ENCODE measurements at regions not wholly inside any gene's neighbourhood (a gene's known extent, or its start where the extent isn't known, plus 50 kb on each side); places are given as distances from the start of the nearest gene placed in this dataset.

DNA sequence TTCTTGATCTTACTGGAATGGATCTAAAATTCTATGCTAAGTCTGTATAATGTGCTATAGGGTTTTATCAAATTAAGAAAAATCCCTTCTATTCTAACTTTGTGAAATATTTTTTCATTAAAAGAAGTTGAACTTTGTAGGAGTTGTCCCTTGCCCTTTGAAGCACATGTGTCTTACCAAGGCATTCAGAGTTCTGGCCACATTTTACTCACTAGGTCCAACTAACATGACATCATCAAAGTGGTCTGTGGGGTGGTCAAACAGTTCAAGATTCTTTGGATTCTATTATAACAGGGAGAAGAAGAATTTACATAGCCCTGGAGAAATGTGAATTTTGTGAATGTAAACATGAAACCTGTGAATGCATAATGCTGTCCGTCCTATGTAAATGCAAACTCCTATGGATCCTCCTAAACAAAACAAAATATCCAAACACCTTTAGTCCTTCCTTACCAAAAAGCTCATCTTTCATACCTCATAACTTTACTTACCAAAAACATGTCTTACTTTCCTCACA, 88.7 kb downstream of the EBNA1BP2 start:
- no peaks in the 10 kb centered on the region for H3K36me3 Mint-ChIP-seq
- no peak overlapping the region for H3K27ac Mint-ChIP-seq
- no peak for TF ChIP-seq CTCF (IDR thresholded peaks at IDR 0.05)
- no peak for TF ChIP-seq EZH2phosphoT487 (IDR thresholded peaks at IDR 0.05)
- no peak for TF ChIP-seq EZH2 (IDR thresholded peaks at IDR 0.05)
- H3K4me1 Mint-ChIP-seq = peaks cover 26% of the 10 kb centered on the region
- Histone ChIP-seq H3K79me2 (ENCODE audit: low read depth) (no peaks in the 10 kb centered on the region), H3K4me2 (no peak overlapping the region), H3K4me3 (no peak overlapping the region), H3K9ac (no peak overlapping the region), H2AFZ (replicated peaks) (no peak overlapping the region), H3K27ac (no peak overlapping the region), H3K9me3 (ENCODE audit: low read depth) (no peaks in the 10 kb centered on the region), H3K27me3 (no peaks in the 10 kb centered on the region), H3K4me1 (peaks cover 12% of the 10 kb centered on the region), H3F3A (ENCODE audit: low read depth) (peaks cover 36% of the 10 kb centered on the region), H4K20me1 (ENCODE audit: low read depth) (no peaks in the 10 kb centered on the region), H3K36me3 (no peaks in the 10 kb centered on the region)
- peaks cover 7% of the 10 kb centered on the region for H3K27me3 Mint-ChIP-seq (ENCODE audit: insufficient read depth, low read depth)
- no peak overlapping the region for H3K4me3 Mint-ChIP-seq
- H3K9me3 Mint-ChIP-seq = peaks cover 2% of the 10 kb centered on the region
- no peak for DNase-seq (ENCODE audit: low spot score)

DNA sequence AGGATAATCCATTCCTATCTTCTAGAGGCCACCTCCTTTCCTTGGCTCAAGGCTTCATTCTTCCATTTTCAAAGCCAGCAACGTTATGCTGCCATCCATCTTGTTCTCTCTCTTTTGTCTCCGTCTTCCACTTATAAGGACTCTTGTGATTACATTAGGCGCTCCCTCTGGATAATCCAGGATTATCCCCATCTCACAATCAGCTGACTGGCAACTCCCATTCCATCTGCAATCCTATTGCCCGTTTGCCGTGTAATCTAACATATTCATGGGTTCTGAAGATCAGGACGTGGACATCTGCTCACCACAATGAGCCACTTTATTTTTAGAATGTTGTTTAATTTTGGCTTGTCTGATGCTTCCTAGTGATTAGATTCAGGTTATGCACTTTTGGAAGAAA, 89.3 kb downstream of the EBNA1BP2 start:
- Histone ChIP-seq H2AFZ (replicated peaks) (no peak overlapping the region), H3K4me3 (no peak overlapping the region), H3K4me2 (no peak overlapping the region), H3F3A (ENCODE audit: low read depth) (peaks cover 36% of the 10 kb centered on the region), H4K20me1 (ENCODE audit: low read depth) (no peaks in the 10 kb centered on the region), H3K36me3 (no peaks in the 10 kb centered on the region), H3K27me3 (no peaks in the 10 kb centered on the region), H3K79me2 (ENCODE audit: low read depth) (no peaks in the 10 kb centered on the region), H3K27ac (no peak overlapping the region), H3K9me3 (ENCODE audit: low read depth) (no peaks in the 10 kb centered on the region), H3K4me1 (peaks cover 12% of the 10 kb centered on the region), H3K9ac (no peak overlapping the region)
- Mint-ChIP-seq H3K27ac (no peak overlapping the region), H3K27me3 (ENCODE audit: insufficient read depth, low read depth) (peaks cover 3% of the 10 kb centered on the region), H3K9me3 (peaks cover 2% of the 10 kb centered on the region), H3K4me3 (no peak overlapping the region), H3K4me1 (peaks cover 20% of the 10 kb centered on the region), H3K36me3 (no peaks in the 10 kb centered on the region)
- TF ChIP-seq EZH2phosphoT487 (IDR thresholded peaks at IDR 0.05) (peak; percentile 33), CTCF (IDR thresholded peaks at IDR 0.05) (no peak)
- peak; percentile 73 for DNase-seq (ENCODE audit: low spot score)

DNA sequence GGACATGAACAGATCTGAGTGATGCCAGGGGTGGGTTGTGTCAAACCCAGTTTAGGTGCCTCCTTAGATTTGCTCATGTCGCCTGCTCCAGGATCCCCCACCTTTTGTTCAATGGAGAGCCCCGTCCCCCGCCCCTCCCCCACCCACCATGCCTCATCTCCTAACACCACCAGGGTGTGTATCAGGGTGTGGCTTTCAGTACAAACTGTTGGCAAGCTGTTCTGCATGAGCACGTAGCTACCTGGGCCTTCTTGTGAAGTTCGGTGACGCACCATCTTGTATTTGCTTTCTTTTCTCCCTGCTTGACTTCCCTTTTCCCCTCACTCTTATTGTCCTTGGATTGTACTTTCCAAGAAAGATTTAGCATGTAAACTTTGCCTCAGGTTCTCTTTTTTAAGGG, 94.8 kb downstream of the EBNA1BP2 start:
- Histone ChIP-seq H3K27ac (no peak overlapping the region), H3K9me3 (ENCODE audit: low read depth) (no peaks in the 10 kb centered on the region), H2AFZ (replicated peaks) (peak overlapping the region; percentile 19), H3F3A (ENCODE audit: low read depth) (peaks cover 11% of the 10 kb centered on the region), H4K20me1 (ENCODE audit: low read depth) (no peaks in the 10 kb centered on the region), H3K4me2 (no peak overlapping the region), H3K79me2 (ENCODE audit: low read depth) (no peaks in the 10 kb centered on the region), H3K9ac (no peak overlapping the region), H3K27me3 (no peaks in the 10 kb centered on the region), H3K36me3 (no peaks in the 10 kb centered on the region), H3K4me1 (no peaks in the 10 kb centered on the region), H3K4me3 (no peak overlapping the region)
- peak; percentile 10 for DNase-seq (ENCODE audit: low spot score)
- no peak overlapping the region for H3K27ac Mint-ChIP-seq
- peaks cover 2% of the 10 kb centered on the region for H3K9me3 Mint-ChIP-seq
- H3K27me3 Mint-ChIP-seq (ENCODE audit: insufficient read depth, low read depth) = no peaks in the 10 kb centered on the region
- no peak for TF ChIP-seq EZH2 (IDR thresholded peaks at IDR 0.05)
- no peaks in the 10 kb centered on the region for H3K36me3 Mint-ChIP-seq
- peaks cover 16% of the 10 kb centered on the region for H3K4me1 Mint-ChIP-seq
- H3K4me3 Mint-ChIP-seq = no peak overlapping the region

DNA sequence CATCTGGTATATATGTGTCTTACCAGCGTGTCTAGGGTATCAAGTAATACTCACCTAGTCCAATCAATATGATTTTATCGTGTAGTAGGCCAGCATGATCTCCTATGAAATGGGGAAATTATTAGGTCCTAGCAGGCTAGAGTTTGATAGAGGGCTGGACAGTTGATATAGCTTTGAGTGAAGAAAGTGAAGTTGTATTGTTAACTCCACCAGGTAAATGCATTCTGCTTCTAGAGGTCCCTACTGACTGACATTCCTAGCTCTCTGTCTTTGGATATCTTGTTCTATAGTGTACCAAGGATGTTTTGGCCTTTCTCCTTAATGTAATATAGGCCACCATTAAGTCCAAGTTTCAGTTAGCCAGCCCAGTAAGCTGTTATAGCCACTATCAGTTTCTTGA, 97.4 kb downstream of the EBNA1BP2 start:
- no peak for TF ChIP-seq EZH2phosphoT487 (IDR thresholded peaks at IDR 0.05)
- no peak for TF ChIP-seq EZH2 (IDR thresholded peaks at IDR 0.05)
- TF ChIP-seq CTCF (IDR thresholded peaks at IDR 0.05) = no peak
- Histone ChIP-seq H2AFZ (replicated peaks) (no peak overlapping the region), H3K27ac (no peak overlapping the region), H3K4me2 (no peak overlapping the region), H4K20me1 (ENCODE audit: low read depth) (no peaks in the 10 kb centered on the region), H3K9ac (no peak overlapping the region), H3K27me3 (no peaks in the 10 kb centered on the region), H3K79me2 (ENCODE audit: low read depth) (no peaks in the 10 kb centered on the region), H3K4me3 (no peak overlapping the region), H3F3A (ENCODE audit: low read depth) (peaks cover 10% of the 10 kb centered on the region), H3K4me1 (peaks cover 8% of the 10 kb centered on the region), H3K36me3 (no peaks in the 10 kb centered on the region), H3K9me3 (ENCODE audit: low read depth) (no peaks in the 10 kb centered on the region)
- H3K27ac Mint-ChIP-seq = no peak overlapping the region
- no peaks in the 10 kb centered on the region for H3K36me3 Mint-ChIP-seq
- DNase-seq (ENCODE audit: low spot score) = peak; percentile 1
- H3K4me1 Mint-ChIP-seq = peaks cover 39% of the 10 kb centered on the region
- H3K4me3 Mint-ChIP-seq = no peak overlapping the region
- no peaks in the 10 kb centered on the region for H3K9me3 Mint-ChIP-seq
- peaks cover 4% of the 10 kb centered on the region for H3K27me3 Mint-ChIP-seq (ENCODE audit: insufficient read depth, low read depth)

Data from neural progenitor cell (in vitro differentiated cells).